ENCODE measurements at regions not wholly inside any gene's neighbourhood (a gene's known extent, or its start where the extent isn't known, plus 50 kb on each side); places are given as distances from the start of the nearest gene placed in this dataset.

- no peak for TF ChIP-seq KDM5A (IDR thresholded peaks at IDR 0.05)
- no peak for TF ChIP-seq HMGXB4 (CRISPR knock-in tag; IDR thresholded peaks at IDR 0.05; ENCODE audit: borderline replicate concordance)
- TF ChIP-seq JUN (IDR thresholded peaks at IDR 0.05), result no peak
- TF ChIP-seq E2F6 (IDR thresholded peaks at IDR 0.05; ENCODE audit: borderline replicate concordance, low read depth), result no peak
- TF ChIP-seq ZNF302 (CRISPR knock-in tag; IDR thresholded peaks at IDR 0.05), result no peak
- Histone ChIP-seq H3K4me3 (no peak overlapping the region), H3K9me3 (no peaks in the 10 kb centered on the region; the same call in 2 of the 3 replicates), H3K27ac (no peak overlapping the region), H3K4me2 (no peak overlapping the region), H3K4me1 (peaks cover 39% of the 10 kb centered on the region)
- POLR2A ChIA-PET, result no interaction called here
- FAIRE-seq, result no peak
- no peak for DNase-seq (ENCODE audit: low read depth in 1 of 2, low spot score in 1 of 2)
- ATAC-seq, result no peak
- CTCF ChIA-PET, result interaction anchor here (0.5 kb wide), 1 partner anchor 57 kb away, joined by 3 read pairs; no protein-coding TSS in a partner anchor
- 82% methylated on average over 3 of the region's 3 CpGs for WGBS (ENCODE audit: missing lambda C conversion rate)
Measured at GRCh38 chr6:133626096-133626666, 262.7 kb upstream of the TCF21 start.

DNA sequence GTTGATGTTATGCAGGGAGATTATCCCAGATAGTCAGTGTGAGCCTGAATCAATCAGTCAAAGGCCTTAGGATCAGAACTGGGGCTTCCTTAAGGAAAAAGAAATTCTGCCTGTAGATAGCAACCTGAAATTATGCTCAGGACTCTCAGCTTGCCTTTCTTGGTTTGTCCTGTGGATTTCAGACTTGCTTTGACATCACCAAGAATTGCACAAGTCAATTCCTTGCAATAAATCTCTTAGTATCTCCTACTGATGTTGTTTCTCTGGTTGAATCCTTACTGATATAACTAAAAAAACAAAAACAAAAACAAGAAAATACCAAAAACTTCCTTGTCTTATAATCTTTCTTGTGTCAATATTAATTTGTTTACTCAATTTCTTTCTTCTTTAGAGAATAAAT, 258.9 kb upstream of the TCF21 start:
- Histone ChIP-seq H3K27ac (peak overlapping the region; percentile 15 to 56; a peak in 1 of 6 replicates), H3K4me3 (no peak overlapping the region), H3K4me2 (no peak overlapping the region), H3K4me1 (peaks cover 23% of the 10 kb centered on the region), H3K9me3 (no peaks in the 10 kb centered on the region; the same call in 2 of the 3 replicates)
- DNase-seq (ENCODE audit: low read depth in 1 of 2, low spot score in 1 of 2), result no peak
- ChIA-PET CTCF (no interaction called here), POLR2A (no interaction called here)
- ATAC-seq, result no peak
- no peak for FAIRE-seq
- TF ChIP-seq USF2 (IDR thresholded peaks at IDR 0.05), result no peak
- no peak for TF ChIP-seq KDM1A (IDR thresholded peaks at IDR 0.05; ENCODE audit: low read depth)
- no peak for TF ChIP-seq RARB (CRISPR knock-in tag; IDR thresholded peaks at IDR 0.05)
- TF ChIP-seq HOXB5 (CRISPR knock-in tag; IDR thresholded peaks at IDR 0.05), result no peak
- no peak for TF ChIP-seq JUN (IDR thresholded peaks at IDR 0.05)
- TF ChIP-seq HOXB13 (CRISPR knock-in tag; IDR thresholded peaks at IDR 0.05; ENCODE audit: low read depth), result no peak
- TF ChIP-seq HDAC2 (IDR thresholded peaks at IDR 0.05), result no peak
- no peak for TF ChIP-seq TFCP2L1 (CRISPR knock-in tag; IDR thresholded peaks at IDR 0.05)
- no peak for TF ChIP-seq NFE2L2 (conservative IDR thresholded peaks at IDR 0.05; ENCODE audit: low read length)
- no peak for TF ChIP-seq ESRRA (IDR thresholded peaks at IDR 0.05; ENCODE audit: borderline replicate concordance, low read length)
- no peak for TF ChIP-seq POLR2A (IDR thresholded peaks at IDR 0.05; ENCODE audit: low read length)
- TF ChIP-seq TP53 (CRISPR knock-in tag; IDR thresholded peaks at IDR 0.05), result no peak
- TF ChIP-seq CBX2 (IDR thresholded peaks at IDR 0.05; ENCODE audit: borderline replicate concordance, low read depth), result no peak
- TF ChIP-seq RFX5 (IDR thresholded peaks at IDR 0.05), result no peak
- no peak for TF ChIP-seq MAFK (IDR thresholded peaks at IDR 0.05; ENCODE audit: partially characterized antibody)
- TF ChIP-seq NPAS2 (CRISPR knock-in tag; IDR thresholded peaks at IDR 0.05; ENCODE audit: borderline replicate concordance), result no peak
- TF ChIP-seq, protein P1, sequence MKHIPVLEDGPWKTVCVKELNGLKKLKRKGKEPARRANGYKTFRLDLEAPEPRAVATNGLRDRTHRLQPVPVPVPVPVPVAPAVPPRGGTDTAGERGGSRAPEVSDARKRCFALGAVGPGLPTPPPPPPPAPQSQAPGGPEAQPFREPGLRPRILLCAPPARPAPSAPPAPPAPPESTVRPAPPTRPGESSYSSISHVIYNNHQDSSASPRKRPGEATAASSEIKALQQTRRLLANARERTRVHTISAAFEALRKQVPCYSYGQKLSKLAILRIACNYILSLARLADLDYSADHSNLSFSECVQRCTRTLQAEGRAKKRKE (CRISPR knock-in tag; IDR thresholded peaks at IDR 0.05; ENCODE audit: low read depth), result no peak
- no peak for TF ChIP-seq E2F6 (IDR thresholded peaks at IDR 0.05; ENCODE audit: borderline replicate concordance, low read depth)
- TF ChIP-seq ELK1 (IDR thresholded peaks at IDR 0.05; ENCODE audit: low read depth, low read length), result no peak

All from A549 (cell line).